ENCODE measurements at regions not wholly inside any gene's neighbourhood (a gene's known extent, or its start where the extent isn't known, plus 50 kb on each side); places are given as distances from the start of the nearest gene placed in this dataset.

DNA sequence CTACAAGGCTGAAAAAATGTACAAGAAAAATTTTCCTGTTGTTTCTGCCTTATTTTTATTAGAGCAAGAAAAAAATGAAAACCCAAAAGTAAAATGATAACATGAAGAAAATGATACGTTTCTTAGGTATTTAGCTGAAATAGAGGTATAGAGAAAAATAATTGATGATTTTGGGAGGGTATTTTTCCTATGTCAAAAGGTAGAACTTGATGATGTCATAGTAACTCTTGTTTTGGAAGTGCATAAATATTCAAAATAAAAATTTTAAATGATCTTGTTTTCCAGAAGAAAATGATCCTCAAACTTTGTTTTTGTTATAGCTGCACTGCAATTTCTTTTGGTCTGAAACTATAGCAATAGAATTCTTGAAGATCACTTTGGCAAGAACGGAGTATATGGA is 608.8 kb upstream of the BOD1L1 start:
- Histone ChIP-seq H3K9me3 (no peaks in the 10 kb centered on the region), H3K4me3 (no peak overlapping the region), H3K36me3 (no peaks in the 10 kb centered on the region), H3K4me1 (peaks cover 0 to 6% (median 0%) of the 10 kb centered on the region in 4 donors), H3K27ac (no peak overlapping the region), H3K27me3 (no peaks in the 10 kb centered on the region)
- no peak for DNase-seq (ENCODE audit: low spot score in 2 of 2)
- TF ChIP-seq EP300 (IDR thresholded peaks at IDR 0.05) (no peak), POLR2A (IDR thresholded peaks at IDR 0.05) (no peak)
- TF ChIP-seq, protein P1, sequence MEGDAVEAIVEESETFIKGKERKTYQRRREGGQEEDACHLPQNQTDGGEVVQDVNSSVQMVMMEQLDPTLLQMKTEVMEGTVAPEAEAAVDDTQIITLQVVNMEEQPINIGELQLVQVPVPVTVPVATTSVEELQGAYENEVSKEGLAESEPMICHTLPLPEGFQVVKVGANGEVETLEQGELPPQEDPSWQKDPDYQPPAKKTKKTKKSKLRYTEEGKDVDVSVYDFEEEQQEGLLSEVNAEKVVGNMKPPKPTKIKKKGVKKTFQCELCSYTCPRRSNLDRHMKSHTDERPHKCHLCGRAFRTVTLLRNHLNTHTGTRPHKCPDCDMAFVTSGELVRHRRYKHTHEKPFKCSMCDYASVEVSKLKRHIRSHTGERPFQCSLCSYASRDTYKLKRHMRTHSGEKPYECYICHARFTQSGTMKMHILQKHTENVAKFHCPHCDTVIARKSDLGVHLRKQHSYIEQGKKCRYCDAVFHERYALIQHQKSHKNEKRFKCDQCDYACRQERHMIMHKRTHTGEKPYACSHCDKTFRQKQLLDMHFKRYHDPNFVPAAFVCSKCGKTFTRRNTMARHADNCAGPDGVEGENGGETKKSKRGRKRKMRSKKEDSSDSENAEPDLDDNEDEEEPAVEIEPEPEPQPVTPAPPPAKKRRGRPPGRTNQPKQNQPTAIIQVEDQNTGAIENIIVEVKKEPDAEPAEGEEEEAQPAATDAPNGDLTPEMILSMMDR (IDR thresholded peaks at IDR 0.05): no peak
- 70 to 79% methylated on average over 2 of the region's 2 CpGs for WGBS, 2 donors

- Histone ChIP-seq H3K9me3 (no peaks in the 10 kb centered on the region), H3K27me3 (no peaks in the 10 kb centered on the region), H3K4me1 (peaks cover 0 to 3% (median 0%) of the 10 kb centered on the region in 4 donors), H3K27ac (no peak overlapping the region), H3K36me3 (no peaks in the 10 kb centered on the region), H3K4me3 (no peak overlapping the region)
- TF ChIP-seq, protein P1 (IDR thresholded peaks at IDR 0.05): no peak
- no peak for TF ChIP-seq POLR2A (IDR thresholded peaks at IDR 0.05)
- no peak for TF ChIP-seq EP300 (IDR thresholded peaks at IDR 0.05)
- 50 to 63% methylated on average over 2 of the region's 2 CpGs for WGBS, 2 donors
- no peak for DNase-seq (ENCODE audit: low spot score in 2 of 2)
Measured at GRCh38 chr4:14237911-14238310, 610.4 kb upstream of the BOD1L1 start.

GRCh38 chr4:14241574-14241973 is 614.0 kb upstream of the BOD1L1 start:
- H3K27me3 ChIP-seq: no peaks in the 10 kb centered on the region
- 72 to 94% methylated on average over 3 of the region's 3 CpGs for WGBS, 2 donors
- no peaks in the 10 kb centered on the region for H3K9me3 ChIP-seq
- no peak overlapping the region for H3K27ac ChIP-seq
- no peak overlapping the region for H3K4me3 ChIP-seq
- no peak for DNase-seq (ENCODE audit: low spot score in 2 of 2)
- TF ChIP-seq EP300 (IDR thresholded peaks at IDR 0.05) (no peak), POLR2A (IDR thresholded peaks at IDR 0.05) (no peak)
- TF ChIP-seq, protein P1 (IDR thresholded peaks at IDR 0.05): no peak
- H3K4me1 ChIP-seq: no peaks in the 10 kb centered on the region
- no peaks in the 10 kb centered on the region for H3K36me3 ChIP-seq

DNA sequence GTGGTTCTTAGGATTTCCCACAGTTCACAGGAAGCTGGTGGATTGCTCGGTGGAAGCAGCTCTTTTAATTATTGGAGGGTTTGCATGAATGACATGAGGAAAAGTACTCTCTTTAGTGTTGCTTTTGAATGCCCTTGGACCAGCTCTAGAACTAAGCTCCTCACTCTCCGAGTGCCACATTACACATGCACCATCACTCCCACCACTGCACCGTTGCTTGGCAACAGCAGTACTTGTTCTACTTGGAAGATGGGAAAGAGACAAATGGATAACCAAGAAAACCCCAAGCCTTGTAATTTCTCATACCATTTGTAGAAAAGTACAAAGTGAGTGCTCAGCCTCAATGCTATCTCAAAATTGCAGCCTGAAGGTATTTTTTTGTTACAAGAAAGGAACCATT is 620.2 kb upstream of the BOD1L1 start:
- Histone ChIP-seq H3K36me3 (no peaks in the 10 kb centered on the region), H3K9me3 (no peaks in the 10 kb centered on the region), H3K27me3 (no peaks in the 10 kb centered on the region), H3K27ac (no peak overlapping the region), H3K4me3 (no peak overlapping the region), H3K4me1 (no peaks in the 10 kb centered on the region)
- no peak for DNase-seq (ENCODE audit: low spot score in 2 of 2)
- 66 to 76% methylated on average over 3 of the region's 3 CpGs for WGBS, 2 donors
- TF ChIP-seq, protein P1 (IDR thresholded peaks at IDR 0.05): no peak
- TF ChIP-seq EP300 (IDR thresholded peaks at IDR 0.05): no peak
- no peak for TF ChIP-seq POLR2A (IDR thresholded peaks at IDR 0.05)

DNA sequence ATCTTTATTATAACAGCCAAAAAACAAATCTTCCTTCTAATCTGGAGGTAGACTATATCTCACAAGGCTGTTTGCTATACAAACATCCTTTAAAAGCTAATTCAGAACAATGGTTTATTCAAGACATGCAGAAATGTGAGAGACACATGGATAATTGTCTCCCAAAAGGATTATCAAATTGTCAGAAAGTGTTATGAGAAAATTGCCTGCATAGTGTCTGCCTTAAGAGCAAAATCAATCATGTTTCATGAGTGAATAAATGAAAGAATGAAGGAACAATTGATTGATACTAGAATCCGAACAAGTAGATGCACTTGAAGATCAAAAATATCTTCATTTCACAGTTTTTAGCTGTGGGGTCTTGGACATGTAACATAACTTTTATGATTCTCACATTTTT is 621.7 kb upstream of the BOD1L1 start:
- H3K27ac ChIP-seq: no peak overlapping the region
- H3K9me3 ChIP-seq: no peaks in the 10 kb centered on the region
- H3K27me3 ChIP-seq: no peaks in the 10 kb centered on the region
- no peaks in the 10 kb centered on the region for H3K4me1 ChIP-seq
- no peak for DNase-seq (ENCODE audit: low spot score in 2 of 2)
- no peak overlapping the region for H3K4me3 ChIP-seq
- H3K36me3 ChIP-seq: no peaks in the 10 kb centered on the region
- TF ChIP-seq EP300 (IDR thresholded peaks at IDR 0.05) (no peak), POLR2A (IDR thresholded peaks at IDR 0.05) (no peak)
- TF ChIP-seq, protein P1 (IDR thresholded peaks at IDR 0.05): no peak
- 76 to 90% methylated on average over 1 of the region's 1 CpG for WGBS, 2 donors

All from tibial nerve (tissue), 4 donors.